Occipital lobe (tissue), 1 donor: ENCODE measurements at regions not wholly inside any gene's neighbourhood (a gene's known extent, or its start where the extent isn't known, plus 50 kb on each side); places are given as distances from the start of the nearest gene placed in this dataset.

Experiments used
- DNase-seq: peaks from one replicate; lab custom pipeline; 2025; lab: John Stamatoyannopoulos, UW

GRCh38 chr3:106685745-106686144, 691.5 kb upstream of the CCDC54 start:
- DNase-seq, result no peak

GRCh38 chr3:106687905-106688304, 689.3 kb upstream of the CCDC54 start:
- DNase-seq, result no peak

- DNase-seq, result no peak
These were observed 688.8 kb upstream of the CCDC54 start for GRCh38 chr3:106688464-106688863.

GRCh38 chr3:106691476-106691875, 685.8 kb upstream of the CCDC54 start:
- DNase-seq, result no peak

- DNase-seq, result no peak
These were observed 684.6 kb upstream of the CCDC54 start for GRCh38 chr3:106692624-106693023.

- DNase-seq, result no peak
These were observed 678.1 kb upstream of the CCDC54 start for GRCh38 chr3:106699122-106699521.

GRCh38 chr3:106700981-106701380, 676.3 kb upstream of the CCDC54 start:
- no peak for DNase-seq

- DNase-seq, result no peak
These were observed 673.7 kb upstream of the CCDC54 start for GRCh38 chr3:106703524-106703923.

GRCh38 chr3:106707347-106707746, 669.9 kb upstream of the CCDC54 start:
- DNase-seq, result no peak

- no peak for DNase-seq
These were observed 666.6 kb upstream of the CCDC54 start for GRCh38 chr3:106710596-106710995.

GRCh38 chr3:106711650-106712049, 665.6 kb upstream of the CCDC54 start:
- DNase-seq, result no peak

GRCh38 chr3:106714400-106714799, 662.8 kb upstream of the CCDC54 start:
- no peak for DNase-seq

- DNase-seq, result no peak
These were observed 662.0 kb upstream of the CCDC54 start for GRCh38 chr3:106715286-106715685.

GRCh38 chr3:106717178-106717780, 660.0 kb upstream of the CCDC54 start:
- DNase-seq, result no peak

- no peak for DNase-seq
These were observed 658.2 kb upstream of the CCDC54 start for GRCh38 chr3:106719077-106719476.

- no peak for DNase-seq
These were observed 657.7 kb upstream of the CCDC54 start for GRCh38 chr3:106719583-106719982.

- DNase-seq, result no peak
These were observed 656.7 kb upstream of the CCDC54 start for GRCh38 chr3:106720510-106720909.

GRCh38 chr3:106725566-106725965, 651.7 kb upstream of the CCDC54 start:
- no peak for DNase-seq

GRCh38 chr3:106728315-106729098, 648.7 kb upstream of the CCDC54 start:
- no peak for DNase-seq

- DNase-seq, result no peak
These were observed 647.8 kb upstream of the CCDC54 start for GRCh38 chr3:106729481-106729880.

- no peak for DNase-seq
These were observed 646.0 kb upstream of the CCDC54 start for GRCh38 chr3:106731230-106731629.

GRCh38 chr3:106734712-106735111, 642.5 kb upstream of the CCDC54 start:
- no peak for DNase-seq

- DNase-seq, result no peak
These were observed 640.0 kb upstream of the CCDC54 start for GRCh38 chr3:106737265-106737664.
